ENCODE measurements at regions not wholly inside any gene's neighbourhood (a gene's known extent, or its start where the extent isn't known, plus 50 kb on each side); places are given as distances from the start of the nearest gene placed in this dataset.

- no peak for TF ChIP-seq ARNTL (CRISPR knock-in tag; IDR thresholded peaks at IDR 0.05; ENCODE audit: borderline replicate concordance, low read depth)
- no peak for TF ChIP-seq TOX (CRISPR knock-in tag; IDR thresholded peaks at IDR 0.05; ENCODE audit: borderline replicate concordance)
These were observed 374.9 kb upstream of the CNTN4 start (continued) for GRCh38 chr3:1723726-1724125.

GRCh38 chr3:1726741-1727140, 371.9 kb upstream of the CNTN4 start:
- no peak for ATAC-seq
- TF ChIP-seq ZNF565 (CRISPR knock-in tag; conservative IDR thresholded peaks at IDR 0.05; ENCODE audit: low read depth) = no peak

GRCh38 chr3:1727242-1727641, 371.4 kb upstream of the CNTN4 start:
- TF ChIP-seq TCF4 (CRISPR knock-in tag; IDR thresholded peaks at IDR 0.05; ENCODE audit: borderline replicate concordance) (no peak), BACH2 (CRISPR knock-in tag; IDR thresholded peaks at IDR 0.05; ENCODE audit: borderline replicate concordance) (no peak), GLIS3 (CRISPR knock-in tag; IDR thresholded peaks at IDR 0.05) (no peak), OSR1 (CRISPR knock-in tag; IDR thresholded peaks at IDR 0.05) (no peak), CSDC2 (CRISPR knock-in tag; IDR thresholded peaks at IDR 0.05) (no peak), ZNF565 (CRISPR knock-in tag; conservative IDR thresholded peaks at IDR 0.05; ENCODE audit: low read depth) (no peak), CREB5 (CRISPR knock-in tag; IDR thresholded peaks at IDR 0.05; ENCODE audit: low read depth) (no peak), ESRRG (CRISPR knock-in tag; IDR thresholded peaks at IDR 0.05) (no peak), ZC3H10 (CRISPR knock-in tag; IDR thresholded peaks at IDR 0.05) (no peak), ZFP30 (CRISPR knock-in tag; IDR thresholded peaks at IDR 0.05) (no peak), CSRNP3 (CRISPR knock-in tag; IDR thresholded peaks at IDR 0.05) (no peak), ISL1 (CRISPR knock-in tag; IDR thresholded peaks at IDR 0.05) (no peak), SNAI2 (CRISPR knock-in tag; IDR thresholded peaks at IDR 0.05) (no peak), ZFP3 (CRISPR knock-in tag; IDR thresholded peaks at IDR 0.05) (no peak), RARB (CRISPR knock-in tag; IDR thresholded peaks at IDR 0.05) (no peak)

GRCh38 chr3:1728510-1728909, 370.2 kb upstream of the CNTN4 start:
- TF ChIP-seq GLIS3 (CRISPR knock-in tag; IDR thresholded peaks at IDR 0.05) (no peak), POU6F1 (CRISPR knock-in tag; IDR thresholded peaks at IDR 0.05; ENCODE audit: borderline replicate concordance, low read depth) (no peak), ZC3H10 (CRISPR knock-in tag; IDR thresholded peaks at IDR 0.05) (no peak), ZFP3 (CRISPR knock-in tag; IDR thresholded peaks at IDR 0.05) (no peak), ISL1 (CRISPR knock-in tag; IDR thresholded peaks at IDR 0.05) (no peak), CREB5 (CRISPR knock-in tag; IDR thresholded peaks at IDR 0.05; ENCODE audit: low read depth) (no peak), RARB (CRISPR knock-in tag; IDR thresholded peaks at IDR 0.05) (no peak)
- no peak for ATAC-seq

More at GRCh38 chr3:1727242-1727641, 371.4 kb upstream of the CNTN4 start:
- ATAC-seq = no peak

GRCh38 chr3:1734494-1735122, 364.1 kb upstream of the CNTN4 start:
- ATAC-seq = no peak
- TF ChIP-seq TCF4 (CRISPR knock-in tag; IDR thresholded peaks at IDR 0.05; ENCODE audit: borderline replicate concordance) (no peak), RARB (CRISPR knock-in tag; IDR thresholded peaks at IDR 0.05) (no peak), PATZ1 (CRISPR knock-in tag; IDR thresholded peaks at IDR 0.05; ENCODE audit: borderline replicate concordance) (no peak), ISL1 (CRISPR knock-in tag; IDR thresholded peaks at IDR 0.05) (no peak), ESRRG (CRISPR knock-in tag; IDR thresholded peaks at IDR 0.05) (no peak), ZNF565 (CRISPR knock-in tag; conservative IDR thresholded peaks at IDR 0.05; ENCODE audit: low read depth) (no peak), OSR1 (CRISPR knock-in tag; IDR thresholded peaks at IDR 0.05) (no peak), POU6F1 (CRISPR knock-in tag; IDR thresholded peaks at IDR 0.05; ENCODE audit: borderline replicate concordance, low read depth) (no peak), CREB5 (CRISPR knock-in tag; IDR thresholded peaks at IDR 0.05; ENCODE audit: low read depth) (no peak), ZFP30 (CRISPR knock-in tag; IDR thresholded peaks at IDR 0.05) (no peak), BACH2 (CRISPR knock-in tag; IDR thresholded peaks at IDR 0.05; ENCODE audit: borderline replicate concordance) (no peak), ARNTL (CRISPR knock-in tag; IDR thresholded peaks at IDR 0.05; ENCODE audit: borderline replicate concordance, low read depth) (no peak), CSRNP3 (CRISPR knock-in tag; IDR thresholded peaks at IDR 0.05) (no peak), ZC3H10 (CRISPR knock-in tag; IDR thresholded peaks at IDR 0.05) (no peak)

Data from SK-N-SH treated with all-trans-retinoic acid at 6 μM for 48 hours (cell line).